Lung microvascular endothelial cell (primary cell): ENCODE measurements at regions not wholly inside any gene's neighbourhood (a gene's known extent, or its start where the extent isn't known, plus 50 kb on each side); places are given as distances from the start of the nearest gene placed in this dataset.
"Not testable (repeated sequence)": the region's sequence is repeated elsewhere in the genome, so short reads cannot be mapped to it uniquely, and the experiment has no call there.

Experiments used
- DNase-seq, 2 donors: peaks; one replicate each; pipeline versions ENCODE4 v3.0.0 to v3.0.0-alpha.2; 2010; ENCODE audit warnings: low read depth in 2 of 2

GRCh38 chr7:122248472-122248871 lies 56.1 kb downstream of the FEZF1 start:
- no peak for DNase-seq

GRCh38 chr7:122238729-122239128 lies 65.8 kb downstream of the FEZF1 start:
- not testable (repeated sequence) for DNase-seq

GRCh38 chr7:122238297-122238696 lies 66.3 kb downstream of the FEZF1 start:
- not testable (repeated sequence) for DNase-seq

DNA sequence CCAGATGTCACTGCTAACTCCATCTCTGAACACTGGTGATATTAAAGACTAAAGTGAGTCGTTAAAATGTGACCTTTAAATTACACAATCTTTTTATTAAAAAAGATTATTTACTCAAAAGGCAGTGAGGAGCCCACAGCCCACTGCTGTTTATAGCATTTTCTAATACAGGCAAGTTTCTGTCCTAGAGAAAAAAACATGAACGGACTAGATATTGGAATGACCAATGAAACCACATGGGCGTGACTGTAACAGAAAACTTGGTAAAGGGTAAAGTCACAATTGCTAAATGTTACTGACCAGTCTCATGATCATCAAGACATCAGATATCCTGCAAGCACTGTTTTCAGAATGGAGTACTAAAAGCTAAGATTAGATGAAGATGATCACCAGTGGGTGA lies 78.7 kb downstream of the FEZF1 start:
- DNase-seq, result no peak

- peak; percentile 30 to 60 for DNase-seq
These were observed 75.3 kb upstream of the AASS start for GRCh38 chr7:122219253-122219865.

- DNase-seq, result no peak
These were observed 73.1 kb upstream of the AASS start for GRCh38 chr7:122217125-122217524.

DNA sequence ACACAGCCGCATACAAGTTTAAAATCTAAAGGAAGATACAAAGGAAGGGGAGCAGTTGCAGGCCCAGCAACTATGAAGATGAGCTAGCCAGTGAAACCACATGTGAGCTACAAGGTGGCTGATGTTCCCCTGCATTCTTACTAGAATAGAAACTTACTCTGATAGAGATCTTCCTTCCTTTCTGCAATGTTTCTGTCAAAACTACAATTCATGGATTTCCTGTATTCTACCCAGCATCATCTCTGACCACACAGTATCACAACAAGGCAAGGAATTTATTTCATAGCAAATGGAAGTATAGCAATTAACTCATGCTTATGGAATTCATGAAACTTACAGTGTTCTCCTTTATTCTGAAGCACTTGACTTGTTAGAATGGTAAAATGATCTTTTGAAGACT lies 68.7 kb upstream of the AASS start:
- peak; percentile 20 to 55 for DNase-seq

DNA sequence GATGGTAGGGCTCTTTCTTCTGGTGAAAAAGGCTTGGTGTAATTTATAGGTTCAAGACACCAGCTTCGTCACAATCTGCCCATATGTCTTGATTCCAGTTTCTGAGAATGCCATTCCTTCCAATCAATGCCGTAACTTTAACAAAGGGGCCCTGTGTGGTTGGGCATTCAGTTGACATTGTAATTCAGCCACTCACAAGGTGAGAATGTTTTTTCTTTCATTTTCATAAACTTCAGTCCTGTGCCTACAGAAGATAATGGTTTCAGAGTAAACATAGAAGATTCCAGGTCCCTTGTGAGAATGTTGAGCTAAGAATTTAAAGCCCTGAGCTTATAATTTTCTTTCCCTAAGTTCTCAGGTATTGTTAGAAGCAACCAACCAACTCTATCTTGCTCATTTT lies 67.3 kb upstream of the AASS start:
- no peak for DNase-seq

- DNase-seq, result no peak
These were observed 62.9 kb upstream of the AASS start for GRCh38 chr7:122206985-122207384.

- DNase-seq, result no peak
These were observed 59.8 kb upstream of the AASS start for GRCh38 chr7:122203814-122204213.

DNA sequence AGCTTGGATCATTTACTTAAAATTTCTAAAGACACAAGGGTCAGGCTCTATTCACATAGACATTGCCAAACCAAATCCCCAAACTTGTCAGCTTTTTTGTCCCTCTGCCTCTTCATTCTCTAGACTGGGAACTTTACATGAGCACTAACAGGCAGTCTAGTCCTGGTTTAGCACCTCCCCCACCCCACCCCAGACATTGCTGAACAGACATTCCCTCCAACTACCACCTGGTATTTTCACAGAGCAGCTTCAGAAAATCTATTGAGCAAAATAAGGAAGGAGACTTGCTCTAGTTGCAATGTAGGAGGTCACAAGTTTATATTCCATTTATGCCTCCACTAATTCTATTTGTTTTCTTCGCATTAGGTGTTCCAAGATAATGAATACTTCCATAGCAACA lies 56.8 kb upstream of the AASS start:
- no peak for DNase-seq

- DNase-seq, result no peak
These were observed 55.1 kb upstream of the AASS start for GRCh38 chr7:122199171-122199570.

GRCh38 chr7:122198581-122198980 lies 54.5 kb upstream of the AASS start:
- no peak for DNase-seq
